ENCODE measurements at regions not wholly inside any gene's neighbourhood (a gene's known extent, or its start where the extent isn't known, plus 50 kb on each side); places are given as distances from the start of the nearest gene placed in this dataset.
"Not testable (repeated sequence)": the region's sequence is repeated elsewhere in the genome, so short reads cannot be mapped to it uniquely, and the experiment has no call there.

DNA sequence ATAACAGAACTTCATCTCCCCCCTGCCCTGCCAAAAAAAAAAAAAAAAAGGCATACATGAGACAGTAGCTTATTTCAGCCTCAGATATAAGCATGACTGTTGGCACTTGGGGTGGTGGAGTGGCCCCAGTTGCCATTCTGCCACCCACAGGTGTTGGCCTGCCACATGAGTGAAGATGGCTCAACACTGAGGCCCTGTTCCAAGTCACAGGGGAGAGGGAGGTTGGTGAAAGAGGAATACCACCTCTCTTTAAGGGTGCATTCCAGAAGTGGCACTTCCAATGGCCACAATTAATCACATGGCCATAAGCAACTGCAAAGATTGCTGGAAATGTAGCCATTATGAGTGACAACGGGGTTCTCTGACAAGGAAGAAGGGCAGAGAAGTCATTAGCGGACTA lies 61.9 kb upstream of the JARID2 start:
- Histone ChIP-seq H3K27ac (ENCODE audit: low read length) (no peak overlapping the region), H3K9me3 (ENCODE audit: low read length) (no peaks in the 10 kb centered on the region), H3K4me3 (ENCODE audit: low read length) (no peak overlapping the region), H3K79me2 (replicated peaks; ENCODE audit: insufficient read depth, low read length) (no peaks in the 10 kb centered on the region), H3K4me2 (ENCODE audit: low read length) (no peak overlapping the region), H3F3A (ENCODE audit: insufficient read depth, low read length, poor library complexity, severe bottlenecking) (no peaks in the 10 kb centered on the region), H3K27me3 (ENCODE audit: insufficient read depth, low read depth, low read length) (no peaks in the 10 kb centered on the region), H3K9ac (ENCODE audit: low read length) (no peak overlapping the region), H3K36me3 (ENCODE audit: insufficient read depth, low read length) (no peaks in the 10 kb centered on the region), H2AFZ (ENCODE audit: low read depth, low read length) (no peak overlapping the region), H3K9me2 (ENCODE audit: insufficient read depth, low read length) (no peaks in the 10 kb centered on the region), H4K20me1 (ENCODE audit: insufficient read depth) (no peaks in the 10 kb centered on the region)
- TF ChIP-seq MXI1 (conservative IDR thresholded peaks at IDR 0.05; ENCODE audit: poor library complexity, severe bottlenecking) (no peak), EZH2 (IDR thresholded peaks at IDR 0.05; ENCODE audit: borderline replicate concordance, insufficient read depth, low read length, poor library complexity, severe bottlenecking) (no peak), POLR2AphosphoS5 (IDR thresholded peaks at IDR 0.05) (no peak), EP300 (conservative IDR thresholded peaks at IDR 0.05; ENCODE audit: poor library complexity, severe bottlenecking) (no peak), TAF1 (IDR thresholded peaks at IDR 0.05; ENCODE audit: low read depth) (no peak), RAD21 (conservative IDR thresholded peaks at IDR 0.05) (no peak), SMC3 (conservative IDR thresholded peaks at IDR 0.05; ENCODE audit: poor library complexity) (no peak)
- TF ChIP-seq, protein P1, sequence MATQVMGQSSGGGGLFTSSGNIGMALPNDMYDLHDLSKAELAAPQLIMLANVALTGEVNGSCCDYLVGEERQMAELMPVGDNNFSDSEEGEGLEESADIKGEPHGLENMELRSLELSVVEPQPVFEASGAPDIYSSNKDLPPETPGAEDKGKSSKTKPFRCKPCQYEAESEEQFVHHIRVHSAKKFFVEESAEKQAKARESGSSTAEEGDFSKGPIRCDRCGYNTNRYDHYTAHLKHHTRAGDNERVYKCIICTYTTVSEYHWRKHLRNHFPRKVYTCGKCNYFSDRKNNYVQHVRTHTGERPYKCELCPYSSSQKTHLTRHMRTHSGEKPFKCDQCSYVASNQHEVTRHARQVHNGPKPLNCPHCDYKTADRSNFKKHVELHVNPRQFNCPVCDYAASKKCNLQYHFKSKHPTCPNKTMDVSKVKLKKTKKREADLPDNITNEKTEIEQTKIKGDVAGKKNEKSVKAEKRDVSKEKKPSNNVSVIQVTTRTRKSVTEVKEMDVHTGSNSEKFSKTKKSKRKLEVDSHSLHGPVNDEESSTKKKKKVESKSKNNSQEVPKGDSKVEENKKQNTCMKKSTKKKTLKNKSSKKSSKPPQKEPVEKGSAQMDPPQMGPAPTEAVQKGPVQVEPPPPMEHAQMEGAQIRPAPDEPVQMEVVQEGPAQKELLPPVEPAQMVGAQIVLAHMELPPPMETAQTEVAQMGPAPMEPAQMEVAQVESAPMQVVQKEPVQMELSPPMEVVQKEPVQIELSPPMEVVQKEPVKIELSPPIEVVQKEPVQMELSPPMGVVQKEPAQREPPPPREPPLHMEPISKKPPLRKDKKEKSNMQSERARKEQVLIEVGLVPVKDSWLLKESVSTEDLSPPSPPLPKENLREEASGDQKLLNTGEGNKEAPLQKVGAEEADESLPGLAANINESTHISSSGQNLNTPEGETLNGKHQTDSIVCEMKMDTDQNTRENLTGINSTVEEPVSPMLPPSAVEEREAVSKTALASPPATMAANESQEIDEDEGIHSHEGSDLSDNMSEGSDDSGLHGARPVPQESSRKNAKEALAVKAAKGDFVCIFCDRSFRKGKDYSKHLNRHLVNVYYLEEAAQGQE (IDR thresholded peaks at IDR 0.05; ENCODE audit: borderline replicate concordance) = no peak
- TF ChIP-seq, protein P2, sequence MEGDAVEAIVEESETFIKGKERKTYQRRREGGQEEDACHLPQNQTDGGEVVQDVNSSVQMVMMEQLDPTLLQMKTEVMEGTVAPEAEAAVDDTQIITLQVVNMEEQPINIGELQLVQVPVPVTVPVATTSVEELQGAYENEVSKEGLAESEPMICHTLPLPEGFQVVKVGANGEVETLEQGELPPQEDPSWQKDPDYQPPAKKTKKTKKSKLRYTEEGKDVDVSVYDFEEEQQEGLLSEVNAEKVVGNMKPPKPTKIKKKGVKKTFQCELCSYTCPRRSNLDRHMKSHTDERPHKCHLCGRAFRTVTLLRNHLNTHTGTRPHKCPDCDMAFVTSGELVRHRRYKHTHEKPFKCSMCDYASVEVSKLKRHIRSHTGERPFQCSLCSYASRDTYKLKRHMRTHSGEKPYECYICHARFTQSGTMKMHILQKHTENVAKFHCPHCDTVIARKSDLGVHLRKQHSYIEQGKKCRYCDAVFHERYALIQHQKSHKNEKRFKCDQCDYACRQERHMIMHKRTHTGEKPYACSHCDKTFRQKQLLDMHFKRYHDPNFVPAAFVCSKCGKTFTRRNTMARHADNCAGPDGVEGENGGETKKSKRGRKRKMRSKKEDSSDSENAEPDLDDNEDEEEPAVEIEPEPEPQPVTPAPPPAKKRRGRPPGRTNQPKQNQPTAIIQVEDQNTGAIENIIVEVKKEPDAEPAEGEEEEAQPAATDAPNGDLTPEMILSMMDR (IDR thresholded peaks at IDR 0.05; ENCODE audit: poor library complexity, severe bottlenecking) = no peak

DNA sequence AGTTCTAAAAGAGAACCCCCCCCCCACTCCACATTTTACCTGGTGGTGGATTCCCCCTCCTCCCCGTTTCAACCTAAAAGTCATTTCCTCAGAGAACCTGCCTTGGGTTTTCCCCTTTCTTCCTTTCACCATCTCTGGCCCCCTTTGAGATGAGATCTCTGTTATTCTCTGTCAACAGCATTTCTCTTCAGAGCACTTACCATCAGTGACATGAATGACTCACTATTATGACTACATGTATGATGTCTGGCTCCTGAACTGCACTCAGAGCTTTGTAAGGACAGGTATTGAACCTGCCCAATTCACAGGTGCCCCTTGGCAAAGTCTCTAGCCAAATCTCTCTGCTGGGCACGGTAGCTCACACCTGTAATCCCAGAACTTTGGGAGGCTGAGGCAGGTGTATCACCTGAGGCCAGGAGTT lies 61.4 kb upstream of the JARID2 start:
- Histone ChIP-seq H4K20me1 (ENCODE audit: insufficient read depth) (no peaks in the 10 kb centered on the region), H3K9me2 (ENCODE audit: insufficient read depth, low read length) (no peaks in the 10 kb centered on the region), H3K4me3 (ENCODE audit: low read length) (no peak overlapping the region), H2AFZ (ENCODE audit: low read depth, low read length) (no peak overlapping the region), H3K9ac (ENCODE audit: low read length) (no peak overlapping the region), H3F3A (ENCODE audit: insufficient read depth, low read length, poor library complexity, severe bottlenecking) (no peaks in the 10 kb centered on the region), H3K4me2 (ENCODE audit: low read length) (no peak overlapping the region), H3K79me2 (replicated peaks; ENCODE audit: insufficient read depth, low read length) (no peaks in the 10 kb centered on the region), H3K36me3 (ENCODE audit: insufficient read depth, low read length) (no peaks in the 10 kb centered on the region), H3K27ac (ENCODE audit: low read length) (no peak overlapping the region), H3K27me3 (ENCODE audit: insufficient read depth, low read depth, low read length) (no peaks in the 10 kb centered on the region), H3K9me3 (ENCODE audit: low read length) (no peaks in the 10 kb centered on the region)
- TF ChIP-seq MXI1 (conservative IDR thresholded peaks at IDR 0.05; ENCODE audit: poor library complexity, severe bottlenecking) (no peak), RAD21 (conservative IDR thresholded peaks at IDR 0.05) (no peak), SMC3 (conservative IDR thresholded peaks at IDR 0.05; ENCODE audit: poor library complexity) (no peak), EP300 (conservative IDR thresholded peaks at IDR 0.05; ENCODE audit: poor library complexity, severe bottlenecking) (no peak), EZH2 (IDR thresholded peaks at IDR 0.05; ENCODE audit: borderline replicate concordance, insufficient read depth, low read length, poor library complexity, severe bottlenecking) (no peak), POLR2AphosphoS5 (IDR thresholded peaks at IDR 0.05) (no peak), TAF1 (IDR thresholded peaks at IDR 0.05; ENCODE audit: low read depth) (no peak)
- TF ChIP-seq, protein P1 (IDR thresholded peaks at IDR 0.05; ENCODE audit: borderline replicate concordance) = no peak
- TF ChIP-seq, protein P2 (IDR thresholded peaks at IDR 0.05; ENCODE audit: poor library complexity, severe bottlenecking) = no peak

DNA sequence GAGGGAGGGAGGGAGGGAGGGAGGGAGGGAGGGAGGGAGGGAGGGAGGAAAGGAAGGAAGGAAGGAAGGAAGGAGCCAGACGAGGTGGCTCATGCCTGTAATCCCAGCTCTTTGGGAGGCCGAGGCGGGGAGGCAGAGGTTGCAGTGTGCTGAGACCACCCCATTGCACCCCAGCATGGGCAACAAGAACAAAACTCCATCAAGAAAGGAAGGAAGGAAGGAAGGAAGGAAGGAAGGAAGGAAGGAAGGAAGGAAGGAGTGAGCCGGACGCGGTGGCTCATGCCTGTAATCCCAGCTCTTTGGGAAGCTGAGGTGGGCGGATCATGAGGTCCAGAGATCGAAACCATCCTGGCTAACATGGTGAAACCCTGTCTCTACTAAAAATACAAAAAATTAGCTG lies 60.8 kb upstream of the JARID2 start:
- H3K9ac ChIP-seq (ENCODE audit: low read length); H3K27me3 ChIP-seq (ENCODE audit: insufficient read depth, low read depth, low read length); H2AFZ ChIP-seq (ENCODE audit: low read depth, low read length); H3K4me3 ChIP-seq (ENCODE audit: low read length); H3K27ac ChIP-seq (ENCODE audit: low read length); H4K20me1 ChIP-seq (ENCODE audit: insufficient read depth); H3K36me3 ChIP-seq (ENCODE audit: insufficient read depth, low read length); H3K9me2 ChIP-seq (ENCODE audit: insufficient read depth, low read length); H3K4me2 ChIP-seq (ENCODE audit: low read length); H3K9me3 ChIP-seq (ENCODE audit: low read length); H3K79me2 ChIP-seq (replicated peaks; ENCODE audit: insufficient read depth, low read length); H3F3A ChIP-seq (ENCODE audit: insufficient read depth, low read length, poor library complexity, severe bottlenecking): not testable (repeated sequence)
